Lower lobe of right lung (tissue), 2 donors: ENCODE measurements at regions not wholly inside any gene's neighbourhood (a gene's known extent, or its start where the extent isn't known, plus 50 kb on each side); places are given as distances from the start of the nearest gene placed in this dataset.

Experiments used
- ATAC-seq, 2 donors: fragments of 200-7000 bp; cut with Tn5 transposase; one replicate each; pipeline ENCODE4 v1.9.1; 2020 to 2022; ENCODE audit warnings: mild to moderate bottlenecking in 2 of 2, moderate library complexity in 2 of 2
- DNase-seq: peaks from one replicate; pipeline ENCODE4 v3.0.0-alpha.2; 2020
- H3K27ac ChIP-seq: fragments of 200-600 bp; one replicate; pipeline ENCODE4 v1.8.0; 2022
- H3K27me3 ChIP-seq: fragments of 200-600 bp; one replicate; pipeline ENCODE4 v1.8.0; 2022; ENCODE audit warnings: low read depth
- H3K36me3 ChIP-seq: fragments of 200-600 bp; one replicate; pipeline ENCODE4 v1.8.0; 2022; ENCODE audit warnings: mild to moderate bottlenecking
- H3K4me1 ChIP-seq: fragments of 200-600 bp; one replicate; pipeline ENCODE4 v1.8.0; 2022
- H3K4me3 ChIP-seq: fragments of 200-600 bp; one replicate; pipeline ENCODE4 v1.8.0; 2022; ENCODE audit warnings: mild to moderate bottlenecking
- H3K9me3 ChIP-seq: fragments of 200-600 bp; one replicate; pipeline ENCODE4 v1.8.0; 2022
- CTCF ChIP-seq: fragments of 200-600 bp; IDR thresholded peaks from one replicate; pipeline ENCODE4 v1.8.0; 2022; ENCODE audit warnings: antibody characterized with exemption, mild to moderate bottlenecking
- intact Hi-C: fragments of 100-400 bp; cut with DNase I; formaldehyde crosslinking; loops from one replicate; pipeline ENCODE4 v1.11.0; 2022
- donor health status: DM: no; HTN: yes; CAD: no; lungs with severe emphysema.

DNA sequence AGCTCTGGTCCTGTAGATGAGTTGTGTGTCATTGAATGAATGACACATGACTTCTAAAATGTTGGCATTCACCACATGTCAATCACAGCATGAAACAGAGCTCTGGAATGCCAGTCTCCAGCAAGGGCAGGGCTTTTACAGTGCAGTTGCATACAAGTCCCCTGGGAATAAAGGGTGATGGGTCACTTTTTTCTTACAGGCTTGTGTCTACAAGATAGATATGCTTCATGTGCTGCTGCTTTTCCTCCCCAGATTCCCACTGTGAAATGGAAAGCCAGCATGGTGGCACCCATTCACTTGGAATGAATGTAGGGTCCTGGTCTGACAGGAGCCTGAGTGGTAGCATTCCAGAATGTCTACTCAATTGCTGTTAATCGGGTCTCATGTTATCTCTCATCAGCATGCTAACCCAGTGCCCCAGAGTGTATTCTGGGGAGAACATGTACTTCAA, 159.1 kb upstream of the KIT start:
- Histone ChIP-seq H3K27ac (no peak overlapping the region), H3K4me1 (no peaks in the 10 kb centered on the region), H3K36me3 (no peaks in the 10 kb centered on the region), H3K9me3 (no peaks in the 10 kb centered on the region), H3K4me3 (no peak overlapping the region), H3K27me3 (no peaks in the 10 kb centered on the region)
- no peak for TF ChIP-seq CTCF
- ATAC-seq: no peak
- intact Hi-C loops: no loop called here
- DNase-seq: no peak

DNA sequence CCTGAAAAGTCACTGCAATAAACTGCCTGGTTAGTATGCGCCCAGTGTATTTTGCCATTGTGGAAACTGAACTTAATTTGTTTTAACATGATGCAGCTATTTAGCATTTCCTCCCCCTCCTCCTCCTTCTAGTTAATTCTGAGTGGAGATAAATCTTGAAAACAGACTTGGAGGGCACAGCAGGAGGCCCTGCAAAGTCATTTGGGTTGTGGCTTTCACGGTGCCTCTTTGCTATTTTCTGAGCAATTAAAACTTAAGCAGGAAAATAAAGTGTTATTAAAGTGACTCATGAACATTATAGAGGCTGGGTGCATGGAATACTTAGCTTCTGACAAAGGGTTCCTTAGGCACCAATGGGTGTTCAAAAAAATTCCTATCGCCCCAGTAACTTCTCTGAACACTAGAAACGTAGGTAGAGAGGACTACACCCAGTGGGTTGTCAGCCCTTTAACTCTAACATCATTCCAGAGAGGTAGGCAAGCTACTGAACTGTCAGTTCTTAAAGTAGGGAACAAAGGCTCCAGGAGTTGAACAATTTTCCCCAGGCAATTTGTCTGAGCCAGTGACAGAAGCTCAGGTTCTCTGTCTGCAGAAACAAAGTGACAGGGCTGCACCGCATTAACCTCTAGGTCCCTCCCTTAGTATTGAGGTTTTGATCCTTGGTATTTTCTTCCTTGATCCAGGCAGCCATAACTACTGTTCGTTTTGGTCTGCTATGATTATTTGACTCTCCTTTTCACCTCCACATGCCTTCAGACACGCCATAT, 158.3 kb upstream of the KIT start:
- intact Hi-C loops: no loop called here
- no peak for TF ChIP-seq CTCF
- Histone ChIP-seq H3K27me3 (no peaks in the 10 kb centered on the region), H3K4me1 (no peaks in the 10 kb centered on the region), H3K36me3 (no peaks in the 10 kb centered on the region), H3K27ac (no peak overlapping the region), H3K9me3 (no peaks in the 10 kb centered on the region), H3K4me3 (no peak overlapping the region)
- DNase-seq: no peak
- ATAC-seq: no peak

DNA sequence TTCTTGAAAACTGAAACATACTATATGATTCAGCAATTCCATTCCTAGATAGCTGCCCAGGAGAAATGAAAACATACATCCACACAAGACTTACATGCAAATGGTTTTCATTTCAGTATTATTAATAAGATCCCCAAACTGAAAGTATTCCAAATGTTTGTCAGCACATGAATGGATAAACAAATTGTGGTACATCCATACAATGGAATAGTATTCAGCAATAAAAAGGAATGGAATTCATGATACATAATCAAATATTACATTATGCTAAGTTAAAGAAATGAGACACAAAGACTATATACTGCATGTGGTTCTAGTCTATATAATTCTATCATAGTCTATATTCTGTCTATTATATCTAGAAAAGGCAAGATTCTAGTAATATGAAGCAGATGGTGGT, 152.4 kb upstream of the KIT start:
- DNase-seq (no peak), ATAC-seq (no peak)
- H3K27me3 ChIP-seq: no peaks in the 10 kb centered on the region
- no peak overlapping the region for H3K27ac ChIP-seq
- no peak for TF ChIP-seq CTCF
- no peak overlapping the region for H3K4me3 ChIP-seq
- H3K36me3 ChIP-seq: no peaks in the 10 kb centered on the region
- intact Hi-C loops: no loop called here
- H3K4me1 ChIP-seq: no peaks in the 10 kb centered on the region
- H3K9me3 ChIP-seq: peaks cover 11% of the 10 kb centered on the region

DNA sequence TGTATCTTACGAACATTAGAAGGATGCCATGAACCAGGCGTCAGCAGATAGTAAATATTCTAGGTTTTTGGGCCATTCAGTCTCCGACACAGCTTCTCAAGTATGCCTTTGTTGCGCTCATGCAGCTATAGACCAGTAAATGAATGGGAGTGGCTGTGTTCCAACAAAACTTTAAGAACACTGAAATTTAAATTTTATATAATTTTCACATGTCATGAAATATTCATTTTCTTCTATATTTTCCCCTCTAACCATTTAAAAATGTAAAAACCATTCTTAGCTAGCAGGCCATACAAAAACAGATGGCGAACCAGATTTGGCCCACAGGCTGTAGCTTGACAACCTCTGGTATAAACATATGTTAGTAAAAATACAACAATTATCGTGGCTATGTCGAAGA, 151.8 kb upstream of the KIT start:
- no peak overlapping the region for H3K4me3 ChIP-seq
- no peaks in the 10 kb centered on the region for H3K27me3 ChIP-seq
- no peaks in the 10 kb centered on the region for H3K36me3 ChIP-seq
- no peak for TF ChIP-seq CTCF
- H3K4me1 ChIP-seq: no peaks in the 10 kb centered on the region
- ATAC-seq (no peak), DNase-seq (no peak)
- H3K27ac ChIP-seq: no peak overlapping the region
- intact Hi-C loops: no loop called here
- peaks cover 11% of the 10 kb centered on the region for H3K9me3 ChIP-seq

- Histone ChIP-seq H3K4me3 (no peak overlapping the region), H3K27me3 (no peaks in the 10 kb centered on the region), H3K36me3 (no peaks in the 10 kb centered on the region), H3K27ac (no peak overlapping the region), H3K9me3 (peaks cover 11% of the 10 kb centered on the region), H3K4me1 (no peaks in the 10 kb centered on the region)
- no peak for ATAC-seq
- no peak for TF ChIP-seq CTCF
- intact Hi-C loops: no loop called here
- no peak for DNase-seq
Measured at GRCh38 chr4:54509057-54509456, 148.7 kb upstream of the KIT start.
